GM23338 (cell line): ENCODE measurements at regions not wholly inside any gene's neighbourhood (a gene's known extent, or its start where the extent isn't known, plus 50 kb on each side); places are given as distances from the start of the nearest gene placed in this dataset.

Experiments
- POLR2AphosphoS5 ChIP-seq: IDR thresholded peaks from 2 replicates; pipeline ENCODE4 v1.6.1; 2016; ENCODE audit warnings: antibody characterized with exemption, low read depth
- ZNF114 ChIP-seq: fragments of 250-450 bp; sonication (Bioruptor Pico); IDR thresholded peaks from 2 replicates; pipeline ENCODE4 v1.5.0; 2020; ENCODE audit warnings: mild to moderate bottlenecking, moderate library complexity
- TF ChIP-seq, protein P1 (sequence below), 2 experiments: fragments of 200-600 bp in 1 of 2; sonication (generic) in 1 of 2; conservative IDR thresholded peaks; 2 replicates each; pipeline versions ENCODE4 v1.5.1 to v1.6.1; 2016 to 2017; ENCODE audit warnings: antibody characterized with exemption in 2 of 2, low read depth in 2 of 2, mild to moderate bottlenecking in 2 of 2, moderate library complexity in 1 of 2

- TF ChIP-seq, protein P1, sequence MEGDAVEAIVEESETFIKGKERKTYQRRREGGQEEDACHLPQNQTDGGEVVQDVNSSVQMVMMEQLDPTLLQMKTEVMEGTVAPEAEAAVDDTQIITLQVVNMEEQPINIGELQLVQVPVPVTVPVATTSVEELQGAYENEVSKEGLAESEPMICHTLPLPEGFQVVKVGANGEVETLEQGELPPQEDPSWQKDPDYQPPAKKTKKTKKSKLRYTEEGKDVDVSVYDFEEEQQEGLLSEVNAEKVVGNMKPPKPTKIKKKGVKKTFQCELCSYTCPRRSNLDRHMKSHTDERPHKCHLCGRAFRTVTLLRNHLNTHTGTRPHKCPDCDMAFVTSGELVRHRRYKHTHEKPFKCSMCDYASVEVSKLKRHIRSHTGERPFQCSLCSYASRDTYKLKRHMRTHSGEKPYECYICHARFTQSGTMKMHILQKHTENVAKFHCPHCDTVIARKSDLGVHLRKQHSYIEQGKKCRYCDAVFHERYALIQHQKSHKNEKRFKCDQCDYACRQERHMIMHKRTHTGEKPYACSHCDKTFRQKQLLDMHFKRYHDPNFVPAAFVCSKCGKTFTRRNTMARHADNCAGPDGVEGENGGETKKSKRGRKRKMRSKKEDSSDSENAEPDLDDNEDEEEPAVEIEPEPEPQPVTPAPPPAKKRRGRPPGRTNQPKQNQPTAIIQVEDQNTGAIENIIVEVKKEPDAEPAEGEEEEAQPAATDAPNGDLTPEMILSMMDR (conservative IDR thresholded peaks at IDR 0.05; ENCODE audit: low read depth in 2 of 2), result 0 out of 4 replicates have a peak, but pooled peaks of 1 of the 2 experiments have one; percentile 8
- no peak for TF ChIP-seq ZNF114 (CRISPR knock-in tag)
- TF ChIP-seq POLR2AphosphoS5, result no peak
Measured at GRCh38 chr7:149381245-149381644, 79.6 kb downstream of the ZNF777 start.
